ENCODE measurements at regions not wholly inside any gene's neighbourhood (a gene's known extent, or its start where the extent isn't known, plus 50 kb on each side); places are given as distances from the start of the nearest gene placed in this dataset.

DNA sequence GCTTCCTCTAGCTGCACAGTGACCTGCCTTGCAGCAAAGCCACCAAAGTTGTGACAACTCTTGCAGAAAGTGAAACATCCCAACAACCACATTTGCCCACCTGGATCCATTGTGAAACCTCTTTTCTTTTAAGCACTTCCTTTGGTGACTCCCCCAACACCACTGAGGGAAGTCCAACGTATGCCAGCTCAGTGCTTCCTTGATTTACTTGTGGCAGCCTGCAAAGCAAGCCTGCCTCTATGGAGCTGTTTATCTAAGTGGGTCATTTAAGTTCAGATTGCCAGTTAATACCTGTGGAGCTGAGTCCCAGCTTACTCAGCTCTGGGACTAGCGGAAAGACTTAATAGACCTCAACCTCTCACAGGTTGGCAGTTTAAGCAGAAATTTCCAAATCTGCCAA lies 230.8 kb upstream of the GHITM start:
- TF ChIP-seq POLR2A (IDR thresholded peaks at IDR 0.05), result no peak
- TF ChIP-seq CTCF (IDR thresholded peaks at IDR 0.05), result no peak
- no peak for DNase-seq (ENCODE audit: low spot score in 2 of 2)
- WGBS, 2 donors, result 48 to 59% methylated on average over 2 of the region's 2 CpGs
- H3K4me3 ChIP-seq (ENCODE audit: low read depth, poor library complexity, severe bottlenecking), result no peak overlapping the region
- intact Hi-C loops (cut with DNase I; ENCODE audit: low total_unique reads), result no loop called here

- DNase-seq (ENCODE audit: low spot score in 2 of 2), result no peak
- no peak for TF ChIP-seq CTCF (IDR thresholded peaks at IDR 0.05)
- TF ChIP-seq POLR2A (IDR thresholded peaks at IDR 0.05), result no peak
- 41% methylated on average over 7 of the region's 7 CpGs for WGBS, 2 donors
- intact Hi-C loops (cut with DNase I; ENCODE audit: low total_unique reads), result no loop called here
- H3K4me3 ChIP-seq (ENCODE audit: low read depth, poor library complexity, severe bottlenecking), result no peak overlapping the region
These were observed 230.3 kb upstream of the GHITM start for GRCh38 chr10:83909001-83909400.

DNA sequence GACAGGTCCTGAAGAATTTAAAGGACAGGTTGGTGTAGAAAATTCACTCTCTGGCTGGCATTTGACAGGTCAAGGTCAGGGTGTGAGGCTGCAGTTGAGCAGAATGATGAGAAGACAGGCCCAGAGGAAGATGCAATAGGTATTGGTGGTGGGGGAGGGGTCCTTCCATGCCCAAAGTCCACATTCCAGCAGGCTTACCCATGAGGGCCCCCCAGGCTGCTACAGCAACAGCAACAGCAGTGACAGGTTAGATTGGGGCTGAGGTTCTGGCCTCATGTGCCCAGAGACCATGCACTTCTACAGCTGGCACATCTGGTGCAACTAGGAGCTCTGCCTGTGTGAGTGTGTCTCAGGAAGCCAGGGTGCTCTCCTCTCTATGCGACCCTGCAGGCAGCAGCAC lies 223.5 kb upstream of the GHITM start:
- intact Hi-C loops (cut with DNase I; ENCODE audit: low total_unique reads), result no loop called here
- DNase-seq (ENCODE audit: low spot score in 2 of 2), result no peak
- no peak overlapping the region for H3K4me3 ChIP-seq (ENCODE audit: low read depth, poor library complexity, severe bottlenecking)
- TF ChIP-seq POLR2A (IDR thresholded peaks at IDR 0.05), result no peak
- 50% methylated on average over 1 of the region's 1 CpG for WGBS, 2 donors

GRCh38 chr10:83917537-83918506 lies 221.5 kb upstream of the GHITM start:
- 25 to 42% methylated on average over 17 of the region's 17 CpGs for WGBS, 2 donors

DNA sequence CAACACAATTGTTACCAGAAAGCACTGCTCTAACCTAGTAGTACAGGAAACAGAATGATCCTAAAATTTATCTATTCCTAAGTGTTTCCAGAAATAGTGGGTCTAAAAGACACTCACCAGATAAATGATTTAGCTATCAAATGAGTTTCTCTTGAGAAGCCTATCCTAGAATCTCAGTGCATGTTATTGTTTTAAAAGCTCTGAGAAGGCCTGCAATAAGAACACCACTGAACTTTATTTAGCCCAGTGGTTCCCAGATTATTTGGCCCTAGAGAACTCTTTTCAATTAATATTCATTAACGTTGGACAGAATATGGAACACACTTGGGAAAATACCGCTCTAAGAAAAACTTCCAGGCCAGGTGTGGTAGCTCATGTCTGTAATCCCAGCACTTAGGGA lies 220.1 kb upstream of the GHITM start:
- 81 to 85% methylated on average over 2 of the region's 2 CpGs for WGBS, 2 donors
- DNase-seq (ENCODE audit: low spot score in 2 of 2), result no peak
- TF ChIP-seq CTCF (IDR thresholded peaks at IDR 0.05) (no peak), POLR2A (IDR thresholded peaks at IDR 0.05) (no peak)
- intact Hi-C loops (cut with DNase I; ENCODE audit: low total_unique reads), result no loop called here
- H3K4me3 ChIP-seq (ENCODE audit: low read depth, poor library complexity, severe bottlenecking), result no peak overlapping the region

More at GRCh38 chr10:83917537-83918506, 221.5 kb upstream of the GHITM start:
- no peak overlapping the region for H3K4me3 ChIP-seq (ENCODE audit: low read depth, poor library complexity, severe bottlenecking)
- TF ChIP-seq CTCF (IDR thresholded peaks at IDR 0.05) (no peak), POLR2A (IDR thresholded peaks at IDR 0.05) (no peak)
- no peak for DNase-seq (ENCODE audit: low spot score in 2 of 2)
- intact Hi-C loops (cut with DNase I; ENCODE audit: low total_unique reads), result no loop called here

DNA sequence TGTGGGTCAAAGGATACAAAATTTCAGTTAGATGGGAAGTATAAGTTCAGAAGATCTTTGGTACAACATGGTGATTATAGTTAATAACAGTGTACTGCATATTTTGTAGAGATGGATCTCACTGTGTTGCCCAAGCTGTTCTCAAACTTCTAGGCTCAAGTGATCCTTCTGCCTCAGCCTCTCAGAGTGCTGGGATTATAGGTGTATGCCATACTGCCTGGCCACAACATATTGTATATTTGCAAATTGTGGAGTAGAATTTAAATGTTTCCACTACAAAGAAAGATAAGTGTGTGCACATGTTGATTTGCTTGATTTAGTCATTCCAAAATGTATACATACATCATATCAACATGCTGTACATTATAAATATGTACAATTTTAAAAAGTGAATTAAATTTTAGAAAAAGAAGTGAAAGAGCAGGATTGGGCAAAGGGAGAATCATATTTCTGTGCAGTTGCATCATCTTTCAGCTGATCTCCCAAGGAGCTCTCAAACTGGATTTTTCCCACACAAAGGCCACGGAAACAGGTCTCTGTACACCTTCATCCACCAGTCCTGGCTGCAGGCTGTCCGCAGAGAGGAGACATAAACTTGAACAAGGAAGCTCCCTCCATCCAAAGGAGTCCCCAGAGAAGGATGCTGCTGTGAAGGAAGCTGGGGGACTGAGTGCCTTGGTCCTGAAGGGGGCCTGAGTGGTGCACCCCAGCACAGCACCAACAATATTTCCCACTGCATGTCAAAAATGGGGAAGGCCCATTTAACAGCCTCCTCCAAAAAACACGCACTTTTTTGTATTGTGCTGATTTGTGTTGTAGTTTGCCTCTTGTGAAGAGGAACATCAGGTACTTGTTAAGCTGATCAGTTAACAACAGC lies 217.1 kb upstream of the GHITM start:
- no peak for DNase-seq (ENCODE audit: low spot score in 2 of 2)
- intact Hi-C loops (cut with DNase I; ENCODE audit: low total_unique reads), result no loop called here
- no peak for TF ChIP-seq POLR2A (IDR thresholded peaks at IDR 0.05)
- TF ChIP-seq CTCF (IDR thresholded peaks at IDR 0.05), result no peak

More for the DNA sequence above, 217.1 kb upstream of the GHITM start:
- no peak overlapping the region for H3K4me3 ChIP-seq (ENCODE audit: low read depth, poor library complexity, severe bottlenecking)
- WGBS, 2 donors, result 79 to 87% methylated on average over 3 of the region's 3 CpGs
